SHP77 treated with DMSO at 0.1 percent for 48 hours (cell line): ENCODE measurements at regions not wholly inside any gene's neighbourhood (a gene's known extent, or its start where the extent isn't known, plus 50 kb on each side); places are given as distances from the start of the nearest gene placed in this dataset.
"Not testable (repeated sequence)": the region's sequence is repeated elsewhere in the genome, so short reads cannot be mapped to it uniquely, and the experiment has no call there.

Source experiments
- DNase-seq: peaks from one replicate; lab custom pipeline; 2025; lab: John Stamatoyannopoulos, UW

- no peak for DNase-seq
Observed at GRCh38 chr12:70008944-70009343, 183.9 kb downstream of the MYRFL start.

GRCh38 chr12:70011353-70011752 is 186.3 kb downstream of the MYRFL start:
- DNase-seq = no peak

GRCh38 chr12:70013016-70013415 is 188.0 kb downstream of the MYRFL start:
- not testable (repeated sequence) for DNase-seq

GRCh38 chr12:70028515-70028914 is 203.5 kb downstream of the MYRFL start:
- no peak for DNase-seq

GRCh38 chr12:70028918-70029317 is 203.9 kb downstream of the MYRFL start:
- no peak for DNase-seq

- no peak for DNase-seq
Observed at GRCh38 chr12:70031046-70031445, 206.0 kb downstream of the MYRFL start.

- no peak for DNase-seq
Observed at GRCh38 chr12:70032076-70032475, 207.0 kb downstream of the MYRFL start.

- no peak for DNase-seq
Observed at GRCh38 chr12:70033310-70033709, 208.3 kb downstream of the MYRFL start.

GRCh38 chr12:70040141-70040540 is 203.1 kb upstream of the CNOT2 start:
- no peak for DNase-seq

GRCh38 chr12:70042675-70043074 is 200.6 kb upstream of the CNOT2 start:
- DNase-seq = no peak

GRCh38 chr12:70043490-70044138 is 199.6 kb upstream of the CNOT2 start:
- no peak for DNase-seq

- no peak for DNase-seq
Observed at GRCh38 chr12:70044167-70044566, 199.1 kb upstream of the CNOT2 start.

- DNase-seq = no peak
Observed at GRCh38 chr12:70045036-70045435, 198.2 kb upstream of the CNOT2 start.

- no peak for DNase-seq
Observed at GRCh38 chr12:70045514-70045913, 197.7 kb upstream of the CNOT2 start.

GRCh38 chr12:70048521-70049250 is 194.5 kb upstream of the CNOT2 start:
- no peak for DNase-seq

- no peak for DNase-seq
Observed at GRCh38 chr12:70049596-70050360, 193.5 kb upstream of the CNOT2 start.

GRCh38 chr12:70052476-70052875 is 190.8 kb upstream of the CNOT2 start:
- no peak for DNase-seq

GRCh38 chr12:70052931-70053497 is 190.2 kb upstream of the CNOT2 start:
- DNase-seq = no peak

GRCh38 chr12:70059373-70059772 is 183.9 kb upstream of the CNOT2 start:
- DNase-seq = no peak

- DNase-seq = no peak
Observed at GRCh38 chr12:70060634-70061033, 182.6 kb upstream of the CNOT2 start.

- no peak for DNase-seq
Observed at GRCh38 chr12:70068743-70069142, 174.5 kb upstream of the CNOT2 start.

GRCh38 chr12:70069221-70070105 is 173.8 kb upstream of the CNOT2 start:
- DNase-seq = no peak
